Spinal cord (tissue), 9 donors: ENCODE measurements at regions not wholly inside any gene's neighbourhood (a gene's known extent, or its start where the extent isn't known, plus 50 kb on each side); places are given as distances from the start of the nearest gene placed in this dataset.

ENCODE experiments used
- DNase-seq, 6 donors: peaks; one replicate each; pipeline versions ENCODE4 v3.0.0 to v3.0.0-alpha.2; 2013 to 2015; ENCODE audit warnings: low spot score in 6 of 6, low read depth in 4 of 6
- H3K27ac ChIP-seq: one replicate; pipeline ENCODE4 v1.5.1; 2013; ENCODE audit warnings: low read depth, low read length, control low read depth
- H3K27me3 ChIP-seq: one replicate; pipeline ENCODE4 v1.6.1; 2013; ENCODE audit warnings: low read length; ENCODE audit not compliant: control insufficient read depth, insufficient read depth
- H3K36me3 ChIP-seq: one replicate; pipeline ENCODE4 v1.6.1; 2013; ENCODE audit warnings: low read length; ENCODE audit not compliant: control insufficient read depth, insufficient read depth
- H3K4me1 ChIP-seq: one replicate; pipeline ENCODE4 v1.6.1; 2013; ENCODE audit warnings: low read length; ENCODE audit not compliant: control insufficient read depth, insufficient read depth
- H3K4me3 ChIP-seq: one replicate; pipeline ENCODE4 v1.5.1; 2013; ENCODE audit warnings: low read depth, low read length, control low read depth
- H3K9me3 ChIP-seq: one replicate; pipeline ENCODE4 v1.6.1; 2013; ENCODE audit warnings: low read length; ENCODE audit not compliant: control insufficient read depth, insufficient read depth
- WGBS: methylation state at CpG from one replicate; pipeline ENCODE4 v1.1.5; 2013; ENCODE audit warnings: missing lambda C conversion rate; ENCODE audit not compliant: insufficient coverage; 5-methylcytosine and 5-hydroxymethylcytosine counted together
- donor health status: healthy.

DNA sequence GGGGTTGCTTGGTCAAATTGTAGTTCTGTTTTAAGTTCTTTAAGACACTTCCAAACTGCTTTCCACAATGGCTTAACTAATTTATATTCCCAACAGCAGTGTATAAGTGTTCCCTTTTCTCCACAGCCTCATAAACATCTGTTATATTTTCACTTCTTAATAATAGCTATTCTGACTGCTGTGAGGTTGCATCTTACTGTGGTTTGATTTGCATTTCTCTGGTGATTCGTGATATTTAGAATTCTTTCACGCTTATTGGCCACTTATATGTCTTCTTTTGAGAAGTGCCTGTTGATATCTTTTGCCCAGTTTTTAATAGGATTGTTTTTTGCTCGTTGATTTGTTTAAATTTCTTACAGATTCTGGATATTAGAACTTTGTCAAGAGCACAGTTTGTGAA lies 278.6 kb upstream of the ITM2A start:
- no peaks in the 10 kb centered on the region for H3K27me3 ChIP-seq
- H3K4me1 ChIP-seq, result no peaks in the 10 kb centered on the region
- no peak overlapping the region for H3K4me3 ChIP-seq
- no peaks in the 10 kb centered on the region for H3K36me3 ChIP-seq
- DNase-seq, result peak in 1 of 6 donors; percentile 3
- no peaks in the 10 kb centered on the region for H3K9me3 ChIP-seq
- H3K27ac ChIP-seq, result no peak overlapping the region
- no CpG with 5 or more reads among the region's 3 CpGs for WGBS

DNA sequence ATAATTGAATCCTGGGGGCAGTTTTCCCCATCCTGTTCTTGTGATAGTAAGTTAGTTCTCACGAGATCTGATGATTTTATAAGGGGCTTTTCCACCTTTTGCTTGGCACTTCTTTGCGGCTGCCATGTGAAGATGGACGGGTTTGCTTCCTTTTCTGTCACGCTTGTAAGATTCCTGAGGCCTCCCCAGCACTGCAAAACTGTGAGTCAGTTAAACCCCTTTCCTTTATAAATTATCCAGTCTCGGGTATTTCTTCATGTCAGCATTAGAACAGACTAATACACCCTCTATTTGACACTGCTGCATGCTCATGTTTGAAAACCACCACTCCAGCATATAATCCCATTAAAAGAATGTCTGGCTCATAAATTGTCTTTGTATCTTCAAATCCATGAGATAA lies 264.4 kb upstream of the ITM2A start:
- H3K4me3 ChIP-seq, result no peak overlapping the region
- no peak overlapping the region for H3K27ac ChIP-seq
- no peaks in the 10 kb centered on the region for H3K9me3 ChIP-seq
- no peaks in the 10 kb centered on the region for H3K4me1 ChIP-seq
- WGBS, result 71% methylated on average over 4 of the region's 5 CpGs
- DNase-seq, result no peak
- H3K27me3 ChIP-seq, result no peaks in the 10 kb centered on the region
- no peaks in the 10 kb centered on the region for H3K36me3 ChIP-seq

DNA sequence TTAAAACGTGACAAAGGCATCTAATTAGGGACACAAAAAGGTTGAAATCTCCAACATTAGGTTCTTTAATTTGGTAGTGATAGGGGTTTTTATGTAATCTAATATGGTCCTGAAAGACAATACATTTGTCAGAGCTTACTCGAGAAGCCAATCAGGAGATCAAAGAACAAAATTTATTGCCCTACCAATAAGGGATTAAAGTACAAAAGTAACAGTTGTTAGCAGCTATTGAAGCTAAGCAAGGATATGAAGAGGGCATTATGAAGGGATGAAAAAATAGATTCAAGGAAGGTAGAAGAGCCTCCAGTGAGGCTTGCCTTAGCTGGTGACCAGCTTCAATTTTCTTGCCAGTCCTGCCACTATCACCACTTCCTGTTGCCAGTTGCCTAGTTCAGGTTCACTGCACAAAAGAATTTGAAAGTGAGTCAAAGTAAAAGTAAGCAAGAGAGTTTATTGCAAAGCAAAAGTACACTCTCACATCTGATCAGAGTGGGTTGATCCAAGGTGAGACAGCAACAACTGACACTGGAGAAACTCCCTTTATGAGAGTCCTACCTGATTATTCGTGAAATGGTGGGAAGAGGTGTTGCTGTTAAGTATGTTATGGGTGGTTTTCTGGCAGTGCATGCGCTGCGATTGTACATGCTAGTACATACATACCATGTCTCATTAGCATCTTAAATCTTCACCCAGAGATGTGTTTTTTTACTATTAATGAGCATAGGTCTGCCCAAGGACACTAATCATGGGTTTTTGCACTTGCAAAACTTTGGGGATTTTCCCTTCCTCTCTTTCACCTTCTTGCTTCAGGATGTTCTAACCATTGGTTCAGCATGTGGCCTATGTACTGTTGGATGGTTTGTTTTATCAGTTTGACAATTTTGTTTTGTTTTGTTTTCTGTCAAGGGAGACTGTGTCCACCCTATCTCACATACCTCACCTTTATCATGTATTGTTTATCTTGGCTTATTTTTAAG lies 263.2 kb upstream of the ITM2A start:
- H3K4me3 ChIP-seq, result no peak overlapping the region
- no peaks in the 10 kb centered on the region for H3K36me3 ChIP-seq
- no CpG with 5 or more reads among the region's 5 CpGs for WGBS
- no peaks in the 10 kb centered on the region for H3K4me1 ChIP-seq
- H3K9me3 ChIP-seq, result no peaks in the 10 kb centered on the region
- H3K27me3 ChIP-seq, result no peaks in the 10 kb centered on the region
- no peak for DNase-seq
- no peak overlapping the region for H3K27ac ChIP-seq

DNA sequence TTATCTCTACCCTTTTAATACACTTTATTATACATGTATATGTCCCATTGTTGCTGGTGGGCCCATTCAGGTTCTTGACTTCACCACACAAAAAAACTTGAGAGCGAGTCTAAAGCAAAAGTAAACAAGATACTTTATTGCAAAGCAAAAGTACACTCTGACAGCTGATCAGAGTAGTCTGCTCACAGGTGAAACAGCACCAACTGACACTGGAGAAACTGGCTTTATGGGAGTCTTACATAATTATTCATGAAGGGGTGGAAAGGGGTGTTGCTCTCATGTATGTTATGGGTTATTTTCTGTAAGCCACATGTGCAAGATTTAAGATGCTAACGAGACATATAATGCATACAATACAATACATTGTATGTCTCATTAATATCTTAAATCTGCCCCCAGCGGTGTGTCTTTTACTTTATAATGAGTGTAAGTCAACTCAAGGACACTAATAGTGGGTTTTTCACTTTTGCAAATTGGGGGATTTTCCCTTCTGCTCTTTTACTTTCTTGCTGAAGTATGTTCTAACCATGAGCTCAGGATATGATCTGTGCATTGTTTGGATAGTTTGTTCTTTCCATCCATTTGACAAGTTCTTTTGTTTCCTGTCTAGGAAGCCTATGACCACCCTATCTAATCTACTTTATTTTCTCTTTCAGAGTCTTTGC lies 256.1 kb upstream of the ITM2A start:
- H3K4me3 ChIP-seq, result no peak overlapping the region

DNA sequence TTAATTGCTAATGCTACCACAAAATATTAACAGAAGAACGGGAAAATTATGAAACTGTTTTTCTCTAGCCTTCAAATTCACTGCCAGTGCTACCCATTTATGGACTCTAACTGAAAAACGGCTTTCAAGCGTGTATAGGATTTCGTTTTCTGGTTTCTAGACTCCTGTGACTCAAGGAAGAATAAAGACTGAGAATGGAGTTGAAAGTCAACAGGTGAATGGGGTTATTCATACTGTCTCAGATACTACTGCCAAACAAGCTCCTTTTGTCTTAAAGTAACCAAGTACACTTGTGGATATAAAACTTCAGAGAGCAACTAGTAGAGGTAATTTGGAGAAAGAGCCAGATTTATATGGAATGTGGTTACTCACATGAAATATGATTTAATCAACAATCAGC lies 251.1 kb upstream of the ITM2A start:
- Histone ChIP-seq H3K27me3 (no peaks in the 10 kb centered on the region), H3K36me3 (no peaks in the 10 kb centered on the region), H3K27ac (no peak overlapping the region), H3K9me3 (no peaks in the 10 kb centered on the region), H3K4me1 (no peaks in the 10 kb centered on the region), H3K4me3 (no peak overlapping the region)
- no peak for DNase-seq
- WGBS, result 83% methylated on average over 1 of the region's 4 CpGs

More for the DNA sequence above, 256.1 kb upstream of the ITM2A start:
- Histone ChIP-seq H3K4me1 (no peaks in the 10 kb centered on the region), H3K36me3 (no peaks in the 10 kb centered on the region), H3K9me3 (no peaks in the 10 kb centered on the region), H3K27me3 (no peaks in the 10 kb centered on the region), H3K27ac (no peak overlapping the region)
- no peak for DNase-seq
- WGBS, result no CpG with 5 or more reads among the region's 3 CpGs

DNA sequence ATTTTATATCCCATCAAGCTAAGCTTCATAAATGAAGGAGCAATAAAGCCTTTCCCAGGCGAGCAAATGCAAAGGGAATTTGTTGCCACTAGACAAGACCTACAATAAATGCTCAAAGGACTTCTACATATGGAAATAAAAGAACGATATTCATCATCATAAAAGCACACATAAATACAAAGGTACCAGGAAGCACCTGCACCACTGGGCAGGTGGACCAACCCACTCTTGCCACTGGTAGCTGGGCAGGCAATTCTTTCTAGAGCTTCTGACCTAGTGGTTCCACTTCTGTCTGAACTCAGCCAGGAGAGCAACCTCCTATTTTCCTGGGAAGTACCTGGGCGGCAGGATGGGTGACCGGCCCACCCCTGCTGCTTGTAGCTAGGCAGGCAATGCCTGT lies 237.2 kb upstream of the ITM2A start:
- Histone ChIP-seq H3K4me3 (no peak overlapping the region), H3K36me3 (no peaks in the 10 kb centered on the region), H3K27me3 (peaks cover 3% of the 10 kb centered on the region), H3K4me1 (no peaks in the 10 kb centered on the region), H3K27ac (no peak overlapping the region), H3K9me3 (no peaks in the 10 kb centered on the region)
- WGBS, result 87% methylated on average over 4 of the region's 4 CpGs
- DNase-seq, result no peak

DNA sequence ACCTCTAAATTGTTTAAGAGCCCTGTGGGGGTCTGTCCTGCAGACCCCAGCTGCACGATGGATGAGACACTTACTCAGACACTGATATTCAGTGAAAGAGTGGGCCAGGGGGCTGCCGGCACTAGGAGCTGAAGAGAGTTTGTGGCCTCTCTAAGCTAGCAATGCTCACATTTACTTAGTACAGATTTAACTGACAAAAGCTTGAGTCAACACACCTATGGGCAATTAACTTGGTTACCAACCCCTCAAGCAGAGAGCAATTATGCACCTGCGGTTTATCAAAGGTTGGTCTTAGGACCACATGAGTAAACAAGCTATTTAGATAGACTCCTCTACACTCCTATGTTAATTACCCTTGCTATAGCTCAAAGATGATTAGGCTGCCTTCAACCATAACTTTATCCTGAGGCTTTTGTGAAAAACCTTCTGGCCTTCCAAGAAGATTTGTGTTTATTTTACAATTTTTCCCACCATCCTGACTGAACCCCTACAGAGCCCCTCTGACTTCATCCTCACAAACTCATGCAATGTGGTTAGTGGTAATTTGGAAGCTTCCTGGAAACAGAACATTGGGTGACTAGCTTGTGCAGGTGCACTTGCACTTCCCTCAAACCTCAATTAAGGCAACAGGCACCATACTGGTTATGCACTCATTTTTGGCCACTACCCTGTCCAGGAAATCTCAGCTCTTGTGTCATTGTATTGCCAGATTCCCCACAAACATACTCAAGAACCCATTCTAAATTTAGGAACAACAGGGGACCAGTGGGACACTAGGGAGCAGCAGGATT lies 234.4 kb upstream of the ITM2A start:
- H3K27me3 ChIP-seq, result peaks cover 3% of the 10 kb centered on the region
- no peaks in the 10 kb centered on the region for H3K9me3 ChIP-seq
- WGBS, result 22% methylated on average over 1 of the region's 3 CpGs
- no peak overlapping the region for H3K27ac ChIP-seq
- H3K4me3 ChIP-seq, result no peak overlapping the region
- H3K36me3 ChIP-seq, result no peaks in the 10 kb centered on the region
- peak in 1 of 6 donors; percentile 0 for DNase-seq
- H3K4me1 ChIP-seq, result no peaks in the 10 kb centered on the region

DNA sequence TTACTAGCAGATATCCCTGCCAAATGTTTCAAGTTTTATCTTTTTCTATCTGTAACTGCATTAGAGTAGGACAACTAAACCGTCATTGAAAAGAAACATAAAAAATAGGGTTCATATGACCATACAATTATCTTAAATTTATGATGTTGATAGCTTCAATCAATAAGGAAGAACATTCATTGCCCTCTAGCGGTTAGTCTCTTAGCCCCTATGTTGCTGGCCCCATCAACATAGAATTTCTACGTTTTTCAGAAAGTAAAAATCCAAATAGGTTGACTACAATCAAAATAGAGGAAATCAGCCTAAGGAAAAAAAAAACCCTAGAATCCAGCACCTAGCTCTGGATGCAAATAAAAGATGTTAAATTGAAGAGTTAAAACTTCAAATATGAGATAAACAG lies 225.1 kb upstream of the ITM2A start:
- WGBS, result no CpG with 5 or more reads among the region's 3 CpGs
- Histone ChIP-seq H3K36me3 (no peaks in the 10 kb centered on the region), H3K4me3 (no peak overlapping the region), H3K9me3 (no peaks in the 10 kb centered on the region), H3K4me1 (no peaks in the 10 kb centered on the region), H3K27me3 (no peaks in the 10 kb centered on the region), H3K27ac (no peak overlapping the region)
- DNase-seq, result no peak

DNA sequence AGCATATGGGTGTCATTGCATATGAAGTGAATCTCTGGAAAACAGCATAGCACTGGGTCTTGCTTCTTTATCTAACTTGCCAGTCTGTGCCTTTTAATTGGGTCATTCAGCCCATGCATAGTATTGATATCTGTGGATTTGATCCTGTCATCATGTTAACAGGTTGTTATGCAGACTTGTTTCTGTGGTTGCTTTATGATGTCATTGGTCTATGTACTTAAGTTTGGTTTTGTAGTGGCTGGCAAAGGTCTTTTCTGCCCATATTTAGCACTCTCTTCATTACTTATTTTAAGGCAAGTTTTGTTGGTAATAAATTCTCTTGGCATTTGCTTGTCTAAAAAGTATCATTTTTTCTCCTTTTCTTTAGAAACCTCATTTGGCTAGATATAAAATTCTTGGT lies 221.1 kb upstream of the ITM2A start:
- H3K27me3 ChIP-seq, result no peaks in the 10 kb centered on the region
- H3K4me1 ChIP-seq, result no peaks in the 10 kb centered on the region
- no peak overlapping the region for H3K27ac ChIP-seq
- H3K36me3 ChIP-seq, result no peaks in the 10 kb centered on the region
- no peaks in the 10 kb centered on the region for H3K9me3 ChIP-seq
- no peak overlapping the region for H3K4me3 ChIP-seq
- no peak for DNase-seq
